GM23338 (cell line): ENCODE measurements at regions not wholly inside any gene's neighbourhood (a gene's known extent, or its start where the extent isn't known, plus 50 kb on each side); places are given as distances from the start of the nearest gene placed in this dataset.

Experiments used
- EZH2 ChIP-seq: fragments of 200-600 bp; sonication (generic); IDR thresholded peaks from one replicate; pipeline ENCODE4 v1.8.0; 2017; ENCODE audit warnings: antibody characterized with exemption, mild to moderate bottlenecking, low read depth; ENCODE audit not compliant: unreplicated experiment
- EZH2phosphoT487 ChIP-seq: fragments of 200-600 bp; sonication (generic); IDR thresholded peaks from one replicate; pipeline ENCODE4 v1.8.1; 2018; ENCODE audit warnings: antibody characterized with exemption; ENCODE audit not compliant: unreplicated experiment
- JUNB ChIP-seq: IDR thresholded peaks from one replicate; pipeline ENCODE4 v1.6.1; 2016; ENCODE audit warnings: antibody characterized with exemption; ENCODE audit not compliant: unreplicated experiment
- POLR2AphosphoS5 ChIP-seq: IDR thresholded peaks from 2 replicates; pipeline ENCODE4 v1.6.1; 2016; ENCODE audit warnings: antibody characterized with exemption, low read depth
- STAT1 ChIP-seq: IDR thresholded peaks from one replicate; pipeline ENCODE4 v1.6.1; 2016; ENCODE audit warnings: antibody characterized with exemption; ENCODE audit not compliant: unreplicated experiment
- TF ChIP-seq, protein P1 (sequence below), 2 experiments: fragments of 200-600 bp in 1 of 2; sonication (generic) in 1 of 2; conservative IDR thresholded peaks; 2 replicates each; pipeline versions ENCODE4 v1.5.1 to v1.6.1; 2016 to 2017; ENCODE audit warnings: antibody characterized with exemption in 2 of 2, low read depth in 2 of 2, mild to moderate bottlenecking in 2 of 2, moderate library complexity in 1 of 2
- TF ChIP-seq, protein P2 (sequence below): IDR thresholded peaks from one replicate; pipeline ENCODE4 v1.6.1; 2018; ENCODE audit warnings: antibody characterized with exemption; ENCODE audit not compliant: unreplicated experiment

DNA sequence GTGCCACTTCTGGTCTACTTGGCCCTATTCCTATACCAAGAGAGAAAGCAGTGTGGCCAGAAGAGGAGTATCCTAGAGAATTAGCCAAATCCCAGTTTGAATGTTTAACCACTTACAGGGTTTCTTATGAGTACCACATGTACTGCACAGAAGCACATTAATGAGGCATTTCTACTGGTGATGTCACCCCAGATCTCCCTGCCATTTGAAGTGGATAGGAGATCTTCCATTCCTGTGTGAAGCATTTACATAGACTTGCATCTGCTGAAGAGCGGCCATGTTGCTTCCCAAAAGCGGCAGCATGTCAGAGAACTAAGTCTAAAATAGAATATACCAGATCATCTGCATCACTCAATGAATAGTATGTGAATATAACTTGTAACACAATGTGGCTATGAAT is 108.4 kb upstream of the TUSC7 start:
- TF ChIP-seq, protein P1, sequence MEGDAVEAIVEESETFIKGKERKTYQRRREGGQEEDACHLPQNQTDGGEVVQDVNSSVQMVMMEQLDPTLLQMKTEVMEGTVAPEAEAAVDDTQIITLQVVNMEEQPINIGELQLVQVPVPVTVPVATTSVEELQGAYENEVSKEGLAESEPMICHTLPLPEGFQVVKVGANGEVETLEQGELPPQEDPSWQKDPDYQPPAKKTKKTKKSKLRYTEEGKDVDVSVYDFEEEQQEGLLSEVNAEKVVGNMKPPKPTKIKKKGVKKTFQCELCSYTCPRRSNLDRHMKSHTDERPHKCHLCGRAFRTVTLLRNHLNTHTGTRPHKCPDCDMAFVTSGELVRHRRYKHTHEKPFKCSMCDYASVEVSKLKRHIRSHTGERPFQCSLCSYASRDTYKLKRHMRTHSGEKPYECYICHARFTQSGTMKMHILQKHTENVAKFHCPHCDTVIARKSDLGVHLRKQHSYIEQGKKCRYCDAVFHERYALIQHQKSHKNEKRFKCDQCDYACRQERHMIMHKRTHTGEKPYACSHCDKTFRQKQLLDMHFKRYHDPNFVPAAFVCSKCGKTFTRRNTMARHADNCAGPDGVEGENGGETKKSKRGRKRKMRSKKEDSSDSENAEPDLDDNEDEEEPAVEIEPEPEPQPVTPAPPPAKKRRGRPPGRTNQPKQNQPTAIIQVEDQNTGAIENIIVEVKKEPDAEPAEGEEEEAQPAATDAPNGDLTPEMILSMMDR (conservative IDR thresholded peaks at IDR 0.05; ENCODE audit: low read depth in 2 of 2) = no peak
- TF ChIP-seq, protein P2, sequence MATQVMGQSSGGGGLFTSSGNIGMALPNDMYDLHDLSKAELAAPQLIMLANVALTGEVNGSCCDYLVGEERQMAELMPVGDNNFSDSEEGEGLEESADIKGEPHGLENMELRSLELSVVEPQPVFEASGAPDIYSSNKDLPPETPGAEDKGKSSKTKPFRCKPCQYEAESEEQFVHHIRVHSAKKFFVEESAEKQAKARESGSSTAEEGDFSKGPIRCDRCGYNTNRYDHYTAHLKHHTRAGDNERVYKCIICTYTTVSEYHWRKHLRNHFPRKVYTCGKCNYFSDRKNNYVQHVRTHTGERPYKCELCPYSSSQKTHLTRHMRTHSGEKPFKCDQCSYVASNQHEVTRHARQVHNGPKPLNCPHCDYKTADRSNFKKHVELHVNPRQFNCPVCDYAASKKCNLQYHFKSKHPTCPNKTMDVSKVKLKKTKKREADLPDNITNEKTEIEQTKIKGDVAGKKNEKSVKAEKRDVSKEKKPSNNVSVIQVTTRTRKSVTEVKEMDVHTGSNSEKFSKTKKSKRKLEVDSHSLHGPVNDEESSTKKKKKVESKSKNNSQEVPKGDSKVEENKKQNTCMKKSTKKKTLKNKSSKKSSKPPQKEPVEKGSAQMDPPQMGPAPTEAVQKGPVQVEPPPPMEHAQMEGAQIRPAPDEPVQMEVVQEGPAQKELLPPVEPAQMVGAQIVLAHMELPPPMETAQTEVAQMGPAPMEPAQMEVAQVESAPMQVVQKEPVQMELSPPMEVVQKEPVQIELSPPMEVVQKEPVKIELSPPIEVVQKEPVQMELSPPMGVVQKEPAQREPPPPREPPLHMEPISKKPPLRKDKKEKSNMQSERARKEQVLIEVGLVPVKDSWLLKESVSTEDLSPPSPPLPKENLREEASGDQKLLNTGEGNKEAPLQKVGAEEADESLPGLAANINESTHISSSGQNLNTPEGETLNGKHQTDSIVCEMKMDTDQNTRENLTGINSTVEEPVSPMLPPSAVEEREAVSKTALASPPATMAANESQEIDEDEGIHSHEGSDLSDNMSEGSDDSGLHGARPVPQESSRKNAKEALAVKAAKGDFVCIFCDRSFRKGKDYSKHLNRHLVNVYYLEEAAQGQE = no peak
- no peak for TF ChIP-seq EZH2
- TF ChIP-seq JUNB = no peak
- TF ChIP-seq EZH2phosphoT487 = no peak
- no peak for TF ChIP-seq POLR2AphosphoS5
- TF ChIP-seq STAT1 = no peak
